Sigmoid colon (tissue), 6 donors: ENCODE measurements at regions not wholly inside any gene's neighbourhood (a gene's known extent, or its start where the extent isn't known, plus 50 kb on each side); places are given as distances from the start of the nearest gene placed in this dataset.

Source experiments
- DNase-seq: peaks from one replicate; pipeline ENCODE4 v3.0.0-alpha.2; 2019
- H3K27ac ChIP-seq, 4 donors: fragments of 200-600 bp; sonication (generic); one replicate each; pipeline ENCODE4 v1.5.1; 2016 to 2019; ENCODE audit warnings: mild to moderate bottlenecking in 1 of 4
- H3K27me3 ChIP-seq, 3 donors: fragments of 200-600 bp; sonication (generic); one replicate each; pipeline ENCODE4 v1.5.1; 2019; ENCODE audit warnings: mild to moderate bottlenecking in 1 of 3
- H3K36me3 ChIP-seq, 4 donors: fragments of 200-600 bp; sonication (generic); one replicate each; pipeline ENCODE4 v1.5.1; 2016 to 2019
- H3K4me1 ChIP-seq, 4 donors: fragments of 200-600 bp; sonication (generic); one replicate each; pipeline ENCODE4 v1.5.1; 2017 to 2019
- H3K4me3 ChIP-seq, 4 donors: fragments of 200-600 bp; sonication (generic); one replicate each; pipeline ENCODE4 v1.5.1; 2017 to 2019; ENCODE audit warnings: mild to moderate bottlenecking in 2 of 4, moderate library complexity in 1 of 4
- H3K9me3 ChIP-seq, 4 donors: fragments of 200-600 bp in 3 of 4; sonication (generic) in 3 of 4; one replicate each; pipeline versions ENCODE4 v1.5.1 to v1.6.1; 2013 to 2019
- EP300 ChIP-seq, 4 donors: sonication (generic); formaldehyde crosslinking; IDR thresholded peaks; one replicate each; pipeline ENCODE4 v1.6.1; 2017; ENCODE audit warnings: antibody characterized with exemption in 4 of 4
- POLR2A ChIP-seq, 2 donors: fragments of 450-650 bp; IDR thresholded peaks; one replicate each; pipeline ENCODE4 v1.6.1; 2016; ENCODE audit warnings: antibody characterized with exemption in 2 of 2, mild to moderate bottlenecking in 2 of 2, moderate library complexity in 2 of 2
- POLR2AphosphoS5 ChIP-seq, 4 donors: sonication (generic); formaldehyde crosslinking; IDR thresholded peaks; one replicate each; pipeline ENCODE4 v1.6.1; 2017; ENCODE audit warnings: antibody characterized with exemption in 4 of 4
- WGBS, 2 donors: extraction: QIAGEN DNeasy Blood & Tissue Kit; methylation state at CpG; one replicate each; pipeline ENCODE4 v1.1.7; 2013; 5-methylcytosine and 5-hydroxymethylcytosine counted together
- intact Hi-C: fragments of 100-400 bp; cut with DNase I; formaldehyde crosslinking; loops from one replicate; pipeline ENCODE4 v1.15.1; 2023
- TF ChIP-seq, protein P1 (sequence below), 4 experiments: fragments of 450-650 bp in 3 of 4; fragments of 200-600 bp in 1 of 4; IDR thresholded peaks; one replicate each; pipeline ENCODE4 v1.5.1; 2016 to 2019; ENCODE audit warnings: antibody characterized with exemption in 4 of 4, mild to moderate bottlenecking in 3 of 4, moderate library complexity in 2 of 4
- donor health status: healthy with polysubstance abuse.
- donor health status: healthy.

DNA sequence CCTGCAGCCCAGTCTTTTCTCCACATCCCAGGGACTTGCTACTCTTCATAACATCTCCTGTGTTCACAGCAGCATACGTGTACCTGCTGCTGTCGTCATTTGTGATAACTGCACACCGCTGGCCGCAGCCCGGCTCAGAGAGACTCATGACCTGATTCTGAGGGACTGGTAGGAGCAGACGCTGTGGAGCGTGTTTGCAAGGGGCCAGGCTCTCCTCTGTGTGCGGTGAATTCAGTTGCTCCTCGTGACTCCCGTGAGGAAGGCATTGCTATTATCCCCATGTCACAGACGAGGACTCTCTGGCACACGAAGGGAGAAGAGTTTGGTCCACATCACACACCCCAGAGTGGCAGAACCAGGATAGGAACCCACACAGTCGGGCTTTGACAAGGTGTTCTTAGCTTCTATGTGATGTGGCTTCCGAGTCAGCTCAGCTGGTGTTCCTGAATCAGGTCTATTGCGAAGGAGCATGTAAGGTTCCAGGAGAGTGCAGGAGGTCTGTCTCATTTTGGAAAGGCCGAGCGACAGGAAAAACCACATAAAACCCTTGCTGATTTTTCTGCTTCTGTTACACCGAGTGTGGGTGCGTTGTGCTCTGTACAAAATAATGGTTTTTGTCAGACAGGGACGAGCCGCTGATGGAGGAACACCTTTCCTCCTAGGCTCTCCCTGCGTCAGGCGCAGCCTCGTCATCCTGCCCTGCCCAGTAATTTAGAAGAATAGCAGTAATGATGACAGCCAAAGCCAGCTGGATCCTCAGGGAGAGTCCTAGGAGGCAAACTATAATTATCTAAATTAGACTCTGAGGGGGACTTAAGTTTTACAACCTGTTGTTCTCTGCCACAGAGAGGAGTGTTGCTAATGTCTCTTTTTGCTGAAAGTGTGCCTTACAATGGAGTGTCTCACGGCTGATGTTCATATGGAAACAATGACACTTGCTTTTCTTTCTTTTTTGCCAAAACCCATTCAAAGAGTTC, 157.5 kb upstream of the RGMA start:
- no peak for DNase-seq
- Histone ChIP-seq H3K27ac (no peak overlapping the region), H3K36me3 (no peaks in the 10 kb centered on the region), H3K9me3 (no peaks in the 10 kb centered on the region), H3K4me1 (no peaks in the 10 kb centered on the region), H3K27me3 (no peaks in the 10 kb centered on the region), H3K4me3 (no peak overlapping the region)
- TF ChIP-seq POLR2AphosphoS5 (IDR thresholded peaks at IDR 0.05), result no peak
- no peak for TF ChIP-seq EP300 (IDR thresholded peaks at IDR 0.05)
- no peak for TF ChIP-seq POLR2A (IDR thresholded peaks at IDR 0.05)
- intact Hi-C loops, result no loop called here
- WGBS, 2 donors, result 66 to 85% methylated on average over 25 of the region's 25 CpGs

DNA sequence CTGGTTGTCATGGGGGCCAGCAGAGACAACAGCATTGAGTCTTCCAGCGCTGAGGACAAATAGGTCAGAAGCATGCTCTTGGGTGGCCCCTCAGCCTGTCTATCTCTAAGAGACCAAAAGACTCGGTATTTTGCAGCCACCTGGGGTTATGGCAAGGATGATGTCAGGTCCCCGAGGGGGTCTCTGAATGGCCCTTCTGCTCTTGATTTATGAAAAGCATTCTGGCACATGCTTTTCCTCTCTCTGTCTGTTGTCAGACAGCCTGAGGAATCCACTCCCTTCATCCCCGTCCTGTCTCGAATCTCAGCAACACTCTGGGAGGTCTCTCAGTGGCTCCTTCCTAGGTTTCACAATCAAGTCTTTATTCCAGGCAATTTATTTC, 156.6 kb upstream of the RGMA start:
- no peaks in the 10 kb centered on the region for H3K27me3 ChIP-seq
- WGBS, 2 donors, result 71 to 77% methylated on average over 5 of the region's 5 CpGs
- TF ChIP-seq POLR2A (IDR thresholded peaks at IDR 0.05) (no peak), EP300 (IDR thresholded peaks at IDR 0.05) (no peak), POLR2AphosphoS5 (IDR thresholded peaks at IDR 0.05) (no peak)
- TF ChIP-seq, protein P1, sequence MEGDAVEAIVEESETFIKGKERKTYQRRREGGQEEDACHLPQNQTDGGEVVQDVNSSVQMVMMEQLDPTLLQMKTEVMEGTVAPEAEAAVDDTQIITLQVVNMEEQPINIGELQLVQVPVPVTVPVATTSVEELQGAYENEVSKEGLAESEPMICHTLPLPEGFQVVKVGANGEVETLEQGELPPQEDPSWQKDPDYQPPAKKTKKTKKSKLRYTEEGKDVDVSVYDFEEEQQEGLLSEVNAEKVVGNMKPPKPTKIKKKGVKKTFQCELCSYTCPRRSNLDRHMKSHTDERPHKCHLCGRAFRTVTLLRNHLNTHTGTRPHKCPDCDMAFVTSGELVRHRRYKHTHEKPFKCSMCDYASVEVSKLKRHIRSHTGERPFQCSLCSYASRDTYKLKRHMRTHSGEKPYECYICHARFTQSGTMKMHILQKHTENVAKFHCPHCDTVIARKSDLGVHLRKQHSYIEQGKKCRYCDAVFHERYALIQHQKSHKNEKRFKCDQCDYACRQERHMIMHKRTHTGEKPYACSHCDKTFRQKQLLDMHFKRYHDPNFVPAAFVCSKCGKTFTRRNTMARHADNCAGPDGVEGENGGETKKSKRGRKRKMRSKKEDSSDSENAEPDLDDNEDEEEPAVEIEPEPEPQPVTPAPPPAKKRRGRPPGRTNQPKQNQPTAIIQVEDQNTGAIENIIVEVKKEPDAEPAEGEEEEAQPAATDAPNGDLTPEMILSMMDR (IDR thresholded peaks at IDR 0.05), result no peak
- H3K9me3 ChIP-seq, result no peaks in the 10 kb centered on the region
- H3K4me3 ChIP-seq, result no peak overlapping the region
- H3K4me1 ChIP-seq, result no peaks in the 10 kb centered on the region
- H3K27ac ChIP-seq, result no peak overlapping the region
- no peaks in the 10 kb centered on the region for H3K36me3 ChIP-seq
- intact Hi-C loops, result no loop called here
- no peak for DNase-seq

DNA sequence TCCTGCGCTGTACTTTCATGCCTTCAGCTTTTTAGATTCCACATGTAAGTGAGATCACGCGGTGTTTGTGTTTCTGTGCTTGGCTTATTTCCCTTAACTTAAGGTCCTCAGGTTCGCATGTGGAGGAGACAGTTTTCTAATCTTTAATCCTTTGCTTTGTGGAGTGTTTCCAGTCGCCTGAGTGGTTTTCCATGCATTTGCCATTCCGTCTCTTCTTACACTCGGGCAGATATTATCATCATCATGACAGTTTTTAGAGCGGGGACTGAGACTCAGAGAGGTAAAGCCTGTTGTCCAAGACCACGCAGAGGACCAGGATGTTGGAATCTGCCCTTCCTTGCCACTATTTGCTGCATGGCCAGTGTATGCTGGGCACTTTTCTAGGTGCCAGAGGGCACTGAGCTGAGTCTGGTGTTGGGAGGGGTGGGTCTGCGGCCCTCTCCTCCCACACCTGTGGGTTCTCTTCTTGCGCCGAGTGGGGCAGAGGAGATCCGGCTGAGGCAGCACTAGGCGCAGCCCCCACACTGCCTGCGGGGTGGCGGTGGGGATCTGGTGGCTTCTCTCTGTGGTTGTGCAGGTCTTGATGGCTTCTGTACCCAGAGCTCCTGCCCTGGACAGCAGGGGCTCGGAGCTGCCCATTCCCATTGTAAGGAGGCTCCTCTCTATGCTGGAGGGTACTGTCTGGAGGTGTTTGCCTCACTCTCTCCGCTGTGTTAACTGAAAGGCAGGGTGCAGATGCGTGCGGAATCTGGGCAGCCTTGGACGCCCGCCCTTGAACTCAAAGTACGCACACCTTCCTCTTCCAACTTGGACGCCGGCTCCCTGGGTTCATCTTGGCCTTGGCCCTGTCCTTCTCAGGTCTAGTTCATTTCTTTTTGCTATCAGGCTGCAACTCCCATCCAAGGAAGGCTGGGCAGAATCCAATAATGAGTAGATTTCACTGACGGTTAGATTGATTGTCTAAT, 156.0 kb upstream of the RGMA start:
- Histone ChIP-seq H3K36me3 (no peaks in the 10 kb centered on the region), H3K9me3 (no peaks in the 10 kb centered on the region), H3K27ac (no peak overlapping the region), H3K4me3 (no peak overlapping the region), H3K4me1 (no peaks in the 10 kb centered on the region), H3K27me3 (no peaks in the 10 kb centered on the region)
- TF ChIP-seq, protein P1 (IDR thresholded peaks at IDR 0.05), result no peak
- TF ChIP-seq EP300 (IDR thresholded peaks at IDR 0.05) (no peak), POLR2A (IDR thresholded peaks at IDR 0.05) (no peak), POLR2AphosphoS5 (IDR thresholded peaks at IDR 0.05) (no peak)
- DNase-seq, result no peak
- WGBS, 2 donors, result 89 to 91% methylated on average over 26 of the region's 26 CpGs
- intact Hi-C loops, result no loop called here

DNA sequence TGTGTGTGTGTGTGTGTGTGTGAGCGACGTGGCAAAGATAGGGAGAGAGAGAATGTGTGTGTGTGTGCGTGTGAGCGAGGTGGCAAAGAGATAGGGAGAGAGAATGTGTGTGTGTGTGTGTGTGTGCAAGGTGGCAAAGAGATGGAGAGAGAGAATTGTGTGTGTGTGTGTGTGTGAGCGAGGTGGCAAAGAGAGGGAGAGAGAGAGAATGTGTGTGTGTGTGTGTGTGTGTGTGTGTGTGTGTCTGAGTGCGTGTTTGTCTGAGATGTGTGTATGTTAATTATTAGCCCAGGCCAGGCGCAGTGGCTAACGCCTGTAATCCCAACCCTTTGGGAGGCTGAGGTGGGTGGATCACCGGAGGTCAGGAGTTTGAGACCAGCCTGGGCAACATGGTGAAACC, 154.6 kb upstream of the RGMA start:
- Histone ChIP-seq H3K9me3 (no peaks in the 10 kb centered on the region), H3K27ac (no peak overlapping the region), H3K36me3 (no peaks in the 10 kb centered on the region), H3K27me3 (no peaks in the 10 kb centered on the region), H3K4me1 (no peaks in the 10 kb centered on the region), H3K4me3 (no peak overlapping the region)
- TF ChIP-seq POLR2A (IDR thresholded peaks at IDR 0.05) (no peak), POLR2AphosphoS5 (IDR thresholded peaks at IDR 0.05) (no peak), EP300 (IDR thresholded peaks at IDR 0.05) (no peak)
- TF ChIP-seq, protein P1 (IDR thresholded peaks at IDR 0.05), result no peak
- intact Hi-C loops, result no loop called here
- 35 to 77% methylated on average over 9 of the region's 9 CpGs for WGBS, 2 donors
- DNase-seq, result no peak
